ENCODE measurements at regions not wholly inside any gene's neighbourhood (a gene's known extent, or its start where the extent isn't known, plus 50 kb on each side); places are given as distances from the start of the nearest gene placed in this dataset.
"Not testable (repeated sequence)": the region's sequence is repeated elsewhere in the genome, so short reads cannot be mapped to it uniquely, and the experiment has no call there.

DNA sequence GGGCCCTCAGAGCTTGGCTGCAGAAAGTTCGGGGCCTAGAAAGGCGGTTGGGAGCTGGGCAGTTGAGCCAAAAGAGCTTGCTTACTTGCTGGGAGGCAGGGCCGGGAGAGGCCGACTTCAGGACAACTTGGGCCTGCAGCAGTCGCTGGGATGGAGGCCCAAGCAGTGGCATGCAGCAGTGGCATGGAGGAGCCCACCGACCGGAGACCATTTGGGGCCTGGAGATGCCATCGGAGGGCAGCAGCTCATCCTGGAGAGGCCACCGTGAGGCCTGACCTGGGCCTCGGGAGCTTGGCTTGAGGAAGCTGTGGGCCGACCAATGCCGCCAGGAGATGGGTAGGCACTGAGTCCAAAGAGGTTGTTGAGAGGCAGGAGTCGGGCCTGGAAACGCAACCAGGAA is 200.0 kb downstream of the CEP170 start:
- CTCF ChIA-PET (ENCODE audit: low intra/inter-chr PET ratio); H3K79me2 ChIP-seq (ENCODE audit: control insufficient read depth, insufficient read depth, low read length); H3K9ac ChIP-seq (ENCODE audit: insufficient read depth in 1 of 2, low read depth in 2 of 2, low read length in 2 of 2); H4K20me1 ChIP-seq (replicated peaks; ENCODE audit: control insufficient read depth, insufficient read depth, low read length); H3K27me3 ChIP-seq (ENCODE audit: control insufficient read depth in 2 of 2, insufficient read depth in 2 of 2, low read length in 2 of 2); H3K4me2 ChIP-seq (ENCODE audit: insufficient read depth, low read length); FAIRE-seq; intact Hi-C loops (cut with micrococcal nuclease); ATAC-seq; DNase-seq (ENCODE audit: extremely low read depth in 1 of 4, low spot score in 3 of 4); H3K9me3 ChIP-seq (replicated peaks; ENCODE audit: control insufficient read depth, insufficient read depth, low read depth, low read length); H3K4me3 ChIP-seq; H3K4me1 ChIP-seq (replicated peaks in 1 of 2; ENCODE audit: control insufficient read depth in 2 of 2, insufficient read depth in 2 of 2, low read length in 2 of 2); H2AFZ ChIP-seq (ENCODE audit: low read depth, low read length); BruUV-seq (replicated peaks); H3K36me3 ChIP-seq (ENCODE audit: control insufficient read depth, insufficient read depth, low read length); H3K9me1 ChIP-seq (ENCODE audit: control insufficient read depth, insufficient read depth, low read length); H3K27ac ChIP-seq (ENCODE audit: extremely low read depth, low read depth, low read length); in situ Hi-C loops (cut with MboI): not testable (repeated sequence)
- POLR2A ChIA-PET, result interaction anchor here (0.7 kb wide), 1 partner anchor 355 kb away, joined by 3 read pairs; no protein-coding TSS in a partner anchor
- 89% methylated on average over 13 of the region's 14 CpGs for WGBS (ENCODE audit: insufficient coverage, low coverage, missing lambda C conversion rate)

DNA sequence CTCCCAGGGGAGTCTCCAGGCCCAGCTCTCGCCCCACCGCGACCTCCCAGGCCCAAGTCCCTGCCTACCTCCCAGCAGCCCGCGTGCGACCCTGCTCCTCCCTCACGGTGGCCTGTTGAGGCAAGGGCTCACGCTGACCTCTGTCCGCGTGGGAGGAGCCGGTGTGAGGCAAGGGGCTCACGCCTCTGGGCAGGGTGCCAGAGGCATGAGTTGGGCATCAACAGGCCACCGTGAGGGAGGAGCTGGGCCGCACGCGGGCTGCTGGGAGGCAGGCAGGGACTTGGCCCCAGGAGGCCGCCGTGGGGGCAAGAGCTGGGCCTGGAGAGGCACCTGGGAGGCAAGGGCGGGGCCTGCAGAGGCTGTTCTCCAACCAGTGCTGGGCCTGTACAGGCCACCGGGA is 200.4 kb downstream of the CEP170 start:
- H3K36me3 ChIP-seq (ENCODE audit: control insufficient read depth, insufficient read depth, low read length); H3K9me1 ChIP-seq (ENCODE audit: control insufficient read depth, insufficient read depth, low read length); H3K4me1 ChIP-seq (replicated peaks in 1 of 2; ENCODE audit: control insufficient read depth in 2 of 2, insufficient read depth in 2 of 2, low read length in 2 of 2); DNase-seq (ENCODE audit: extremely low read depth in 1 of 4, low spot score in 3 of 4); intact Hi-C loops (cut with micrococcal nuclease); H3K27me3 ChIP-seq (ENCODE audit: control insufficient read depth in 2 of 2, insufficient read depth in 2 of 2, low read length in 2 of 2); H3K27ac ChIP-seq (ENCODE audit: extremely low read depth, low read depth, low read length); H3K4me2 ChIP-seq (ENCODE audit: insufficient read depth, low read length); BruUV-seq (replicated peaks); H3K9me3 ChIP-seq (replicated peaks; ENCODE audit: control insufficient read depth, insufficient read depth, low read depth, low read length); H3K4me3 ChIP-seq; ATAC-seq; FAIRE-seq; in situ Hi-C loops (cut with MboI); CTCF ChIA-PET (ENCODE audit: low intra/inter-chr PET ratio); H3K79me2 ChIP-seq (ENCODE audit: control insufficient read depth, insufficient read depth, low read length); H2AFZ ChIP-seq (ENCODE audit: low read depth, low read length); H3K9ac ChIP-seq (ENCODE audit: insufficient read depth in 1 of 2, low read depth in 2 of 2, low read length in 2 of 2); H4K20me1 ChIP-seq (replicated peaks; ENCODE audit: control insufficient read depth, insufficient read depth, low read length): not testable (repeated sequence)
- TF ChIP-seq NFIC (IDR thresholded peaks at IDR 0.05), result peak; percentile 50; the same call in 1 of the 2 replicates
- TF ChIP-seq, protein P1, sequence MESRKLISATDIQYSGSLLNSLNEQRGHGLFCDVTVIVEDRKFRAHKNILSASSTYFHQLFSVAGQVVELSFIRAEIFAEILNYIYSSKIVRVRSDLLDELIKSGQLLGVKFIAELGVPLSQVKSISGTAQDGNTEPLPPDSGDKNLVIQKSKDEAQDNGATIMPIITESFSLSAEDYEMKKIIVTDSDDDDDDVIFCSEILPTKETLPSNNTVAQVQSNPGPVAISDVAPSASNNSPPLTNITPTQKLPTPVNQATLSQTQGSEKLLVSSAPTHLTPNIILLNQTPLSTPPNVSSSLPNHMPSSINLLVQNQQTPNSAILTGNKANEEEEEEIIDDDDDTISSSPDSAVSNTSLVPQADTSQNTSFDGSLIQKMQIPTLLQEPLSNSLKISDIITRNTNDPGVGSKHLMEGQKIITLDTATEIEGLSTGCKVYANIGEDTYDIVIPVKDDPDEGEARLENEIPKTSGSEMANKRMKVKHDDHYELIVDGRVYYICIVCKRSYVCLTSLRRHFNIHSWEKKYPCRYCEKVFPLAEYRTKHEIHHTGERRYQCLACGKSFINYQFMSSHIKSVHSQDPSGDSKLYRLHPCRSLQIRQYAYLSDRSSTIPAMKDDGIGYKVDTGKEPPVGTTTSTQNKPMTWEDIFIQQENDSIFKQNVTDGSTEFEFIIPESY (CRISPR knock-in tag; IDR thresholded peaks at IDR 0.05), result peak; percentile 87
- POLR2A ChIA-PET, result interaction anchor here (0.6 to 0.7 kb wide), 2 partner anchors 356 to 526 kb away, joined by 3 to 4 read pairs; no protein-coding TSS in a partner anchor
- WGBS (ENCODE audit: insufficient coverage, low coverage, missing lambda C conversion rate), result 88% methylated on average over 14 of the region's 20 CpGs

Measured in K562 (cell line).